ENCODE measurements at regions not wholly inside any gene's neighbourhood (a gene's known extent, or its start where the extent isn't known, plus 50 kb on each side); places are given as distances from the start of the nearest gene placed in this dataset.

DNA sequence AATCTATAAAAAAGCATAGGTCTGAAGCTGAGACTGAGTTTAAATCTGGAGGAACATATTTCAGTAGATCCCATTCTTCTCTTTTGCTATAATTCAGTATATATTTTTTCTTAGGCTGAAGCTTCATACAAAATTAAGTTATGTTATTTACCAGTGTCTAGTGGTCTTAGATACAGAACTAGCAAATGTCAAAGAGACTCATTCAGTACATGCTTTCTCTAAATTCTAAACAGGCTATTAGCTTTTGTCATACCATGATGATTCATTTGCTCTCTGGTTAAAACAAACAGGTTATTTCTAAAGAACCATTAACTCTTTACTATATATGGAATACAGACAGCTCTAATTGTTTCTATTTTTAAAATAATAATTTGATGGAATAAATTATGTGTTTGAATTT, 1170.2 kb upstream of the PRMT6 start:
- Histone ChIP-seq H3K4me3 (no peak overlapping the region), H3K36me3 (replicated peaks) (no peaks in the 10 kb centered on the region), H3K9me3 (no peaks in the 10 kb centered on the region), H3K27me3 (ENCODE audit: low read depth) (no peaks in the 10 kb centered on the region), H3K4me1 (no peaks in the 10 kb centered on the region)
- DNase-seq (ENCODE audit: low spot score in 2 of 2): no peak
- in situ Hi-C loops (cut with MboI; ENCODE audit: low sequenced_read_pairs): no loop called here

- no peaks in the 10 kb centered on the region for H3K4me1 ChIP-seq
- no peak for DNase-seq (ENCODE audit: low spot score in 2 of 2)
- no peaks in the 10 kb centered on the region for H3K27me3 ChIP-seq (ENCODE audit: low read depth)
- no peaks in the 10 kb centered on the region for H3K36me3 ChIP-seq (replicated peaks)
- in situ Hi-C loops (cut with MboI; ENCODE audit: low sequenced_read_pairs): no loop called here
- H3K9me3 ChIP-seq: no peaks in the 10 kb centered on the region
- no peak overlapping the region for H3K4me3 ChIP-seq
These were observed 1165.2 kb upstream of the PRMT6 start for GRCh38 chr1:105891308-105891707.

DNA sequence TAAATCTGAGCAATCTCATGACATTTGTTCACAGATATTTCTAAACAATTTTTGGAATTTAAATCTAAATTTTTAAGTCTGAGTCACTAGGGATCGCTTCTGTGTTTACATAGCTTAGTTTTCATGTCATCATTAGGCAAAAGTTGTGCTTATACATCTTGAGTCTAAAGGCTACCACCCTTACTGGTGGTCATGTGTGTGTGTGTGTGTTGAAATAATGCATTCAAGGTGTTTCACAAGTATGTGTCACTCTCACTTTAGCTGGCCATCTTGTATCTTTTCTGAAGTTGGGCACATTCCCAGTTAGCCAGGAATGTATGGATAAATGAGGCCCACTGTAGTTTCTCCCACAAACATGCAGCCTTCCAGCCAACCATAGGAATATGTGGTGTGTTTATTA, 1162.5 kb upstream of the PRMT6 start:
- no peak for DNase-seq (ENCODE audit: low spot score in 2 of 2)
- no peaks in the 10 kb centered on the region for H3K9me3 ChIP-seq
- H3K27me3 ChIP-seq (ENCODE audit: low read depth): no peaks in the 10 kb centered on the region
- H3K36me3 ChIP-seq (replicated peaks): no peaks in the 10 kb centered on the region
- no peak overlapping the region for H3K4me3 ChIP-seq
- H3K4me1 ChIP-seq: no peaks in the 10 kb centered on the region
- in situ Hi-C loops (cut with MboI; ENCODE audit: low sequenced_read_pairs): no loop called here

- no peaks in the 10 kb centered on the region; the same call in 1 of the 2 replicates for H3K9me3 ChIP-seq
- DNase-seq (ENCODE audit: low spot score in 2 of 2): no peak
- no peak overlapping the region for H3K4me3 ChIP-seq
- in situ Hi-C loops (cut with MboI; ENCODE audit: low sequenced_read_pairs): no loop called here
- H3K27me3 ChIP-seq (ENCODE audit: low read depth): no peaks in the 10 kb centered on the region
- no peaks in the 10 kb centered on the region for H3K36me3 ChIP-seq (replicated peaks)
- no peaks in the 10 kb centered on the region for H3K4me1 ChIP-seq
These were observed 1146.7 kb upstream of the PRMT6 start for GRCh38 chr1:105909811-105910210.

DNA sequence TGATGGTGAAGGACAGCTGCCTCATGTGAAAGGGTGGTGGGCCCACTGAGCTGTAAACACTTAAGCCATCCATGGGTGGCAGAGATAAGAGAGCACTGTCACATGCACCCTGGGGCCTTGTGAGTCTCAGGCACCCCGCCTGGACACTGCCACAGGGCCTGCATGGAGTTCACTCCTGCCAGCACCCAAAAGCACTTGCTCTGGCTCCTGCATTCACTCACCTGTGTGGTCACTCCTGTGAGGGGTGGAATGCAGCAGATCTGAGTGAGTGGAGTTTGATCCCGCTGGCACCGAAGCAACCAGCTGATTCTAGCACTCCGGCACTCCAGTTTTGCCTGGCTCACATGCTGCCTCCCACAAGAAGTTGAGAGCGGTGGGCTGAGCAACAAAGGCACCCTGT, 1142.1 kb upstream of the PRMT6 start:
- DNase-seq (ENCODE audit: low spot score in 2 of 2): no peak
- Histone ChIP-seq H3K36me3 (replicated peaks) (no peaks in the 10 kb centered on the region), H3K4me3 (no peak overlapping the region), H3K9me3 (no peaks in the 10 kb centered on the region), H3K4me1 (no peaks in the 10 kb centered on the region), H3K27me3 (ENCODE audit: low read depth) (no peaks in the 10 kb centered on the region)
- in situ Hi-C loops (cut with MboI; ENCODE audit: low sequenced_read_pairs): no loop called here

- in situ Hi-C loops (cut with MboI; ENCODE audit: low sequenced_read_pairs): no loop called here
- Histone ChIP-seq H3K36me3 (replicated peaks) (no peaks in the 10 kb centered on the region), H3K4me1 (no peaks in the 10 kb centered on the region), H3K4me3 (no peak overlapping the region), H3K27me3 (ENCODE audit: low read depth) (no peaks in the 10 kb centered on the region), H3K9me3 (no peaks in the 10 kb centered on the region; the same call in 1 of the 2 replicates)
- DNase-seq (ENCODE audit: low spot score in 2 of 2): no peak
These were observed 1121.7 kb upstream of the PRMT6 start for GRCh38 chr1:105934806-105935205.

DNA sequence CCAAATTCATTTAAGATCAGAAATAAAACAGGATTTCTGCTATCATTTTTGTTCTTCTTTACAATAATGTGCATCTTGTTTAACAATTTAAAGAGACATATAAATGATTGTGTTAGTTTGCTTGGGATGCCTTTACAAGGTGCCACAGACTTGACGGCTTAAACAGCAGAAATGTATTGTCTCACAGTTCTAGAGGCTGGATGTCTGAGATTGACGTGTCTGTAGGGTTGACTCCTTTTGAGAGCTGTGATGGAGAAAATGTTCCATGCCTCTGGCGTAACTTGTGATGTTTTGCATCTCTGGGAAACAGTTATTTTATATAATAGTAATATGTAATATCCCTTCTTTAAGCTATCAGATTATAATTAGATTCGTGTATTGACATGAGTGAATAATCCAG, 1091.6 kb upstream of the PRMT6 start:
- DNase-seq (ENCODE audit: low spot score in 2 of 2): no peak
- no peak overlapping the region for H3K4me3 ChIP-seq
- no peaks in the 10 kb centered on the region for H3K4me1 ChIP-seq
- in situ Hi-C loops (cut with MboI; ENCODE audit: low sequenced_read_pairs): no loop called here
- no peaks in the 10 kb centered on the region for H3K9me3 ChIP-seq
- H3K36me3 ChIP-seq (replicated peaks): no peaks in the 10 kb centered on the region
- no peaks in the 10 kb centered on the region for H3K27me3 ChIP-seq (ENCODE audit: low read depth)

DNA sequence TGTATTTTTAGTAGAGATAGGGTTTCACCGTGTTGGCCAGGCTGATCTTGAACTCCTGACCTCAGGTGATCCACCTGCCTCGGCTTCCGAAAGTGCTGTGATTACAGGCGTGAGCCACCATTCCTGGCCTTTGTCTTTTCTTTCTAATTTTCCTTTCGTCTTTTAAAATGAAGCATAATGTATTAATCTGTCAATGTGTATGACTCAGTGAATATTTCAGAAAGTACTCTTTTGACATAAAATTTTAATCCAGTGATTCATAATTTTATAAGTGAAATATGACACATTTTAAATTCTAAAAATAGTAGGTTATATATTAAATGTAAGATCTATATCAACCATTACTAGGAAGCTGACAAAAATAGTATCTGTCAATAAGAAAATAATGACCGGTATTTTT, 1059.0 kb upstream of the PRMT6 start:
- no peaks in the 10 kb centered on the region for H3K36me3 ChIP-seq (replicated peaks)
- DNase-seq (ENCODE audit: low spot score in 2 of 2): no peak
- in situ Hi-C loops (cut with MboI; ENCODE audit: low sequenced_read_pairs): no loop called here
- no peak overlapping the region for H3K4me3 ChIP-seq
- no peaks in the 10 kb centered on the region for H3K9me3 ChIP-seq
- H3K27me3 ChIP-seq (ENCODE audit: low read depth): no peaks in the 10 kb centered on the region
- no peaks in the 10 kb centered on the region for H3K4me1 ChIP-seq

DNA sequence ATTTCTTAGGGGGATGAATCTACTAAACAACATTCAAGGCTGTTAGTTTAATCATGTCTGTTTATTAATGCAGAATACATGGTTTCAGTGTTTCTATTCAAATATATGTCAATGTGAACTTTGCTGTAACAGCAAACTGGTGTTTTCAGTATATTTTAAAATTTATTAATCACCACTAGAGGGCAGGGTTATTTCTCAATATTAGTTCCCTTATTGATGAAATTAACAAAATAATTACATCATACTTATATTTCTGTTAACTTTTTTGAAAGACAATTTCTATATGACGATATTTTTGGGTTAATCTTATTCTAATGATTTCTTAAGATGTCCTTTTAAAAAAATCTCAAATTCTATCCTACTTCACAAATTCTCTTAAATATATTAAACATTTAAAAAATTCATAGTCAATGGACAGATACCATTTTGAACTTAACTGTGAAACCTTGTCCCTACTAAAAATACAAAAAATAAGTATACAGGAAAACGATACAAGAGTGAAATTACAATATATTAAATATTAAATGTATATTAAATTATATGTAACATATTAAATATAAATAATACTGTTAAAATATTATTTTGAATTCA, 1034.1 kb upstream of the PRMT6 start:
- no peak for DNase-seq (ENCODE audit: low spot score in 2 of 2)
- no peaks in the 10 kb centered on the region for H3K36me3 ChIP-seq (replicated peaks)
- H3K27me3 ChIP-seq (ENCODE audit: low read depth): no peaks in the 10 kb centered on the region
- in situ Hi-C loops (cut with MboI; ENCODE audit: low sequenced_read_pairs): no loop called here
- no peaks in the 10 kb centered on the region for H3K4me1 ChIP-seq
- no peaks in the 10 kb centered on the region for H3K9me3 ChIP-seq
- no peak overlapping the region for H3K4me3 ChIP-seq

GRCh38 chr1:106027871-106028270, 1028.6 kb upstream of the PRMT6 start:
- Histone ChIP-seq H3K4me1 (no peaks in the 10 kb centered on the region), H3K9me3 (no peaks in the 10 kb centered on the region), H3K36me3 (replicated peaks) (no peaks in the 10 kb centered on the region), H3K27me3 (ENCODE audit: low read depth) (no peaks in the 10 kb centered on the region), H3K4me3 (no peak overlapping the region)
- no peak for DNase-seq (ENCODE audit: low spot score in 2 of 2)
- in situ Hi-C loops (cut with MboI; ENCODE audit: low sequenced_read_pairs): no loop called here

DNA sequence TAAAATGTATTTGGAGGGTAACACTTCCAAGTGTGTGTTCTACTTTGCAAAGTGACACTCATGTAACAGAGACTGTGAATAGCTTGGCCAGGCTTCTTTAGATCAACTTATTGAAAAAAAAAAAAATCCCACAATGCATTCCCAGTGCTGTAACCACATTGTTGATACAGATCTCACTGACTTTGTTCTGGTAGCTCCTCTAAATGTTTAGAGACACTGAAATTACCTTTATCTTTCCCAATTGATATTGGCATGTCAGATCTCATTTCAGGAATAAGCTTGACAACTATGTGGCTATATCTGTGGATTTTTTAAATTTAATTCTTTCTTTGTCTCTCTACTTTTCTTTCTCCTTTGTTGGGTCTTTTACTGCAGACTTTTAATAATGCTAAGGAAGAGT, 1018.9 kb upstream of the PRMT6 start:
- Histone ChIP-seq H3K9me3 (no peaks in the 10 kb centered on the region), H3K27me3 (ENCODE audit: low read depth) (no peaks in the 10 kb centered on the region), H3K4me3 (no peak overlapping the region), H3K36me3 (replicated peaks) (no peaks in the 10 kb centered on the region), H3K4me1 (no peaks in the 10 kb centered on the region)
- in situ Hi-C loops (cut with MboI; ENCODE audit: low sequenced_read_pairs): no loop called here
- no peak for DNase-seq (ENCODE audit: low spot score in 2 of 2)

GRCh38 chr1:106038260-106038659, 1018.2 kb upstream of the PRMT6 start:
- Histone ChIP-seq H3K4me3 (no peak overlapping the region), H3K4me1 (no peaks in the 10 kb centered on the region), H3K36me3 (replicated peaks) (no peaks in the 10 kb centered on the region), H3K27me3 (ENCODE audit: low read depth) (no peaks in the 10 kb centered on the region), H3K9me3 (no peaks in the 10 kb centered on the region)
- DNase-seq (ENCODE audit: low spot score in 2 of 2): no peak
- in situ Hi-C loops (cut with MboI; ENCODE audit: low sequenced_read_pairs): no loop called here

DNA sequence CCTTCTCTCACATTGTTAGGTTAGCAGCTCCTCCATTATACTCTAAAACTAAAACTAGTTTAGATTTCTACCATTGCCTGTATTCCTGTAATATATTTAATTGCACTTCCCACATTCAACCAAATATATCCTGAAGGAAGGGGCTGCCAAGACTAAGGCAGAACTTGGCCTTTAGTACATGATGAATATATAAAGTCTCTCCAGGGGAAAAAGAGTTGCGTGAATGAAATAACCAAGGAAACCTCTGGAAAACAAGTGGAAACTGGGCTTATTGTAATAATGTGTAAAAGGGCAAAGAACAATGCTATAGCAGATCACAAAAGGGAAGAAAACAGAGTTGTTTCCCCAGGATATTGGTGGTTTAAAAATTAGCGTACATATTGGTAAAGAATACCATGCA, 1012.5 kb upstream of the PRMT6 start:
- Histone ChIP-seq H3K4me3 (no peak overlapping the region), H3K27me3 (ENCODE audit: low read depth) (no peaks in the 10 kb centered on the region), H3K4me1 (no peaks in the 10 kb centered on the region), H3K9me3 (no peaks in the 10 kb centered on the region), H3K36me3 (replicated peaks) (no peaks in the 10 kb centered on the region)
- in situ Hi-C loops (cut with MboI; ENCODE audit: low sequenced_read_pairs): no loop called here
- no peak for DNase-seq (ENCODE audit: low spot score in 2 of 2)

GRCh38 chr1:106047210-106047609, 1009.3 kb upstream of the PRMT6 start:
- Histone ChIP-seq H3K36me3 (replicated peaks) (no peaks in the 10 kb centered on the region), H3K9me3 (no peaks in the 10 kb centered on the region), H3K27me3 (ENCODE audit: low read depth) (no peaks in the 10 kb centered on the region), H3K4me3 (no peak overlapping the region), H3K4me1 (no peaks in the 10 kb centered on the region)
- DNase-seq (ENCODE audit: low spot score in 2 of 2): no peak
- in situ Hi-C loops (cut with MboI; ENCODE audit: low sequenced_read_pairs): no loop called here

DNA sequence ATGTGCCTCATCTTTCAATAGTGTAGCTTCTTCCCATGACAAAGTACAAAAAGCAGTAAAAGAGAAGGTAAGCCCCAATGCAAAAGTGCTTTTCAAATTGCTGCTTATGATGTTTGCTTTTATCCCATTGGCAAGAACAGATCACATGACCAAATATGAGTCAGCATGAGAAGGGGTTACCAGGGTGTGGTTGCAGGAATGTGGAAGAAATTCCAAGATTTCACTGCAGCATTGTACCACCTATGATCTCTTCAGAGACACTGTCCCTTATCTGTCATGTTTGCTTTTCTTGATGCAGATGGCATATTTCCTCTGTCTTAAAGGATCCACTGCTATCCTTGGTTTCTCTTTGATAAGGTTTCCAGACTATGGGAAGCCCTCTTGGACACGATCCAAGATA, 1006.9 kb upstream of the PRMT6 start:
- no peak for DNase-seq (ENCODE audit: low spot score in 2 of 2)
- in situ Hi-C loops (cut with MboI; ENCODE audit: low sequenced_read_pairs): no loop called here
- Histone ChIP-seq H3K36me3 (replicated peaks) (no peaks in the 10 kb centered on the region), H3K27me3 (ENCODE audit: low read depth) (no peaks in the 10 kb centered on the region), H3K9me3 (no peaks in the 10 kb centered on the region), H3K4me1 (no peaks in the 10 kb centered on the region), H3K4me3 (no peak overlapping the region)

Measured in HAP-1 (cell line).